GM23338 (cell line): ENCODE measurements at regions not wholly inside any gene's neighbourhood (a gene's known extent, or its start where the extent isn't known, plus 50 kb on each side); places are given as distances from the start of the nearest gene placed in this dataset.

ENCODE experiments used
- CREB1 ChIP-seq: fragments of 250-450 bp; sonication (Bioruptor Pico); IDR thresholded peaks from 2 replicates; pipeline ENCODE4 v1.5.0; 2020; ENCODE audit warnings: low read depth, mild to moderate bottlenecking, moderate library complexity
- CTCF ChIP-seq, 2 experiments: fragments of 200-600 bp in 1 of 2; sonication (generic) in 1 of 2; conservative IDR thresholded peaks; 2 replicates each; pipeline versions ENCODE4 v1.5.1 to v1.6.1; 2016 to 2017; ENCODE audit warnings: antibody characterized with exemption in 2 of 2, low read depth in 2 of 2, mild to moderate bottlenecking in 2 of 2, moderate library complexity in 1 of 2
- ETS1 ChIP-seq: IDR thresholded peaks from 2 replicates; pipeline ENCODE4 v1.6.1; 2016; ENCODE audit warnings: antibody characterized with exemption
- EZH2 ChIP-seq: fragments of 200-600 bp; sonication (generic); IDR thresholded peaks from one replicate; pipeline ENCODE4 v1.8.0; 2017; ENCODE audit warnings: antibody characterized with exemption, mild to moderate bottlenecking, low read depth; ENCODE audit not compliant: unreplicated experiment
- EZH2phosphoT487 ChIP-seq: fragments of 200-600 bp; sonication (generic); IDR thresholded peaks from one replicate; pipeline ENCODE4 v1.8.1; 2018; ENCODE audit warnings: antibody characterized with exemption; ENCODE audit not compliant: unreplicated experiment
- JUNB ChIP-seq: IDR thresholded peaks from one replicate; pipeline ENCODE4 v1.6.1; 2016; ENCODE audit warnings: antibody characterized with exemption; ENCODE audit not compliant: unreplicated experiment
- POLR2AphosphoS5 ChIP-seq: IDR thresholded peaks from 2 replicates; pipeline ENCODE4 v1.6.1; 2016; ENCODE audit warnings: antibody characterized with exemption, low read depth
- REST ChIP-seq: IDR thresholded peaks from one replicate; pipeline ENCODE4 v1.6.1; 2018; ENCODE audit warnings: antibody characterized with exemption; ENCODE audit not compliant: unreplicated experiment
- STAT1 ChIP-seq: IDR thresholded peaks from one replicate; pipeline ENCODE4 v1.6.1; 2016; ENCODE audit warnings: antibody characterized with exemption; ENCODE audit not compliant: unreplicated experiment
- ZNF114 ChIP-seq: fragments of 250-450 bp; sonication (Bioruptor Pico); IDR thresholded peaks from 2 replicates; pipeline ENCODE4 v1.5.0; 2020; ENCODE audit warnings: mild to moderate bottlenecking, moderate library complexity
- ZNF331 ChIP-seq: fragments of 250-450 bp; sonication (Bioruptor Pico); IDR thresholded peaks from 2 replicates; pipeline ENCODE4 v1.5.0; 2020; ENCODE audit warnings: low read depth, mild to moderate bottlenecking, moderate library complexity
- TF ChIP-seq, protein P1 (sequence below): fragments of 250-450 bp; sonication (Bioruptor Pico); IDR thresholded peaks from 2 replicates; pipeline ENCODE4 v1.5.0; 2020; ENCODE audit warnings: mild to moderate bottlenecking, moderate library complexity

DNA sequence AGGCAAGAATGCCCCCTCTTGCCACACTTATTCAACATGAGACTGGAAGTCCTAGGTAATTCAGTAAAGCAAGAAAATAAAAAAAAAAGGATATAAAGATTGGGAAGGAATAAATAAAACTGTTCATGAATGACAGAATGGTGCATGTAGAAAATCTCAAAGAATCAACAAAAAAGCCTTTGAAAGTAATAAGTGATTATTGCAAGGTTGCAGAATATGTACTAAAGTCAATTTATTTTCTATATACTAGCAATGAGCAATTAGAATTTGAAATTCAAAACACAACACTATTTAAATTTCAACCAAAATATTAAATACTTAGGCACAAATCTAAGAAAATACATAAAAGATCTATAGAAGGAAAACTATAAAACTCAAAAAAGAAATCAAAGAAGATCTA lies 58.6 kb downstream of the MAGEA10 start:
- TF ChIP-seq EZH2 (no peak), CTCF (conservative IDR thresholded peaks at IDR 0.05; ENCODE audit: low read depth in 2 of 2) (no peak), POLR2AphosphoS5 (no peak), CREB1 (CRISPR knock-in tag) (no peak), EZH2phosphoT487 (no peak), REST (no peak), JUNB (no peak), STAT1 (no peak), ZNF114 (CRISPR knock-in tag) (no peak), ETS1 (no peak), ZNF331 (CRISPR knock-in tag) (no peak)
- TF ChIP-seq, protein P1, sequence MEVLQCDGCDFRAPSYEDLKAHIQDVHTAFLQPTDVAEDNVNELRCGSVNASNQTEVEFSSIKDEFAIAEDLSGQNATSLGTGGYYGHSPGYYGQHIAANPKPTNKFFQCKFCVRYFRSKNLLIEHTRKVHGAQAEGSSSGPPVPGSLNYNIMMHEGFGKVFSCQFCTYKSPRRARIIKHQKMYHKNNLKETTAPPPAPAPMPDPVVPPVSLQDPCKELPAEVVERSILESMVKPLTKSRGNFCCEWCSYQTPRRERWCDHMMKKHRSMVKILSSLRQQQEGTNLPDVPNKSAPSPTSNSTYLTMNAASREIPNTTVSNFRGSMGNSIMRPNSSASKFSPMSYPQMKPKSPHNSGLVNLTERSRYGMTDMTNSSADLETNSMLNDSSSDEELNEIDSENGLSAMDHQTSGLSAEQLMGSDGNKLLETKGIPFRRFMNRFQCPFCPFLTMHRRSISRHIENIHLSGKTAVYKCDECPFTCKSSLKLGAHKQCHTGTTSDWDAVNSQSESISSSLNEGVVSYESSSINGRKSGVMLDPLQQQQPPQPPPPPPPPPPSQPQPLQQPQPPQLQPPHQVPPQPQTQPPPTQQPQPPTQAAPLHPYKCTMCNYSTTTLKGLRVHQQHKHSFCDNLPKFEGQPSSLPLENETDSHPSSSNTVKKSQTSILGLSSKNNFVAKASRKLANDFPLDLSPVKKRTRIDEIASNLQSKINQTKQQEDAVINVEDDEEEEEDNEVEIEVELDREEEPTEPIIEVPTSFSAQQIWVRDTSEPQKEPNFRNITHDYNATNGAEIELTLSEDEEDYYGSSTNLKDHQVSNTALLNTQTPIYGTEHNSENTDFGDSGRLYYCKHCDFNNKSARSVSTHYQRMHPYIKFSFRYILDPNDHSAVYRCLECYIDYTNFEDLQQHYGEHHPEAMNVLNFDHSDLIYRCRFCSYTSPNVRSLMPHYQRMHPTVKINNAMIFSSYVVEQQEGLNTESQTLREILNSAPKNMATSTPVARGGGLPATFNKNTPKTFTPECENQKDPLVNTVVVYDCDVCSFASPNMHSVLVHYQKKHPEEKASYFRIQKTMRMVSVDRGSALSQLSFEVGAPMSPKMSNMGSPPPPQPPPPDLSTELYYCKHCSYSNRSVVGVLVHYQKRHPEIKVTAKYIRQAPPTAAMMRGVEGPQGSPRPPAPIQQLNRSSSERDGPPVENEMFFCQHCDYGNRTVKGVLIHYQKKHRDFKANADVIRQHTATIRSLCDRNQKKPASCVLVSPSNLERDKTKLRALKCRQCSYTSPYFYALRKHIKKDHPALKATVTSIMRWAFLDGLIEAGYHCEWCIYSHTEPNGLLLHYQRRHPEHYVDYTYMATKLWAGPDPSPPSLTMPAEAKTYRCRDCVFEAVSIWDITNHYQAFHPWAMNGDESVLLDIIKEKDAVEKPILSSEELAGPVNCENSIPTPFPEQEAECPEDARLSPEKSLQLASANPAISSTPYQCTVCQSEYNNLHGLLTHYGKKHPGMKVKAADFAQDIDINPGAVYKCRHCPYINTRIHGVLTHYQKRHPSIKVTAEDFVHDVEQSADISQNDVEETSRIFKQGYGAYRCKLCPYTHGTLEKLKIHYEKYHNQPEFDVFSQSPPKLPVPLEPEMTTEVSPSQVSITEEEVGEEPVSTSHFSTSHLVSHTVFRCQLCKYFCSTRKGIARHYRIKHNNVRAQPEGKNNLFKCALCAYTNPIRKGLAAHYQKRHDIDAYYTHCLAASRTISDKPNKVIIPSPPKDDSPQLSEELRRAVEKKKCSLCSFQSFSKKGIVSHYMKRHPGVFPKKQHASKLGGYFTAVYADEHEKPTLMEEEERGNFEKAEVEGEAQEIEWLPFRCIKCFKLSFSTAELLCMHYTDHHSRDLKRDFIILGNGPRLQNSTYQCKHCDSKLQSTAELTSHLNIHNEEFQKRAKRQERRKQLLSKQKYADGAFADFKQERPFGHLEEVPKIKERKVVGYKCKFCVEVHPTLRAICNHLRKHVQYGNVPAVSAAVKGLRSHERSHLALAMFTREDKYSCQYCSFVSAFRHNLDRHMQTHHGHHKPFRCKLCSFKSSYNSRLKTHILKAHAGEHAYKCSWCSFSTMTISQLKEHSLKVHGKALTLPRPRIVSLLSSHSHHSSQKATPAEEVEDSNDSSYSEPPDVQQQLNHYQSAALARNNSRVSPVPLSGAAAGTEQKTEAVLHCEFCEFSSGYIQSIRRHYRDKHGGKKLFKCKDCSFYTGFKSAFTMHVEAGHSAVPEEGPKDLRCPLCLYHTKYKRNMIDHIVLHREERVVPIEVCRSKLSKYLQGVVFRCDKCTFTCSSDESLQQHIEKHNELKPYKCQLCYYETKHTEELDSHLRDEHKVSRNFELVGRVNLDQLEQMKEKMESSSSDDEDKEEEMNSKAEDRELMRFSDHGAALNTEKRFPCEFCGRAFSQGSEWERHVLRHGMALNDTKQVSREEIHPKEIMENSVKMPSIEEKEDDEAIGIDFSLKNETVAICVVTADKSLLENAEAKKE (CRISPR knock-in tag): no peak
